ENCODE measurements at regions not wholly inside any gene's neighbourhood (a gene's known extent, or its start where the extent isn't known, plus 50 kb on each side); places are given as distances from the start of the nearest gene placed in this dataset.

- TF ChIP-seq POLR2AphosphoS5 (IDR thresholded peaks at IDR 0.05; ENCODE audit: low read depth, low read length) (no peak), POLR2A (IDR thresholded peaks at IDR 0.05; ENCODE audit: low read depth, low read length) (no peak), TAF1 (IDR thresholded peaks at IDR 0.05; ENCODE audit: low read depth, low read length) (no peak), PAX5 (IDR thresholded peaks at IDR 0.05; ENCODE audit: insufficient read depth, low read length, severe bottlenecking) (no peak), SPI1 (IDR thresholded peaks at IDR 0.05; ENCODE audit: low read depth, low read length) (no peak), POU2F2 (IDR thresholded peaks at IDR 0.05; ENCODE audit: low read depth, low read length) (no peak)
Measured at GRCh38 chr18:22539051-22539765, 121.5 kb upstream of the CTAGE1 start.
